GM19395 (cell line): ENCODE measurements at regions not wholly inside any gene's neighbourhood (a gene's known extent, or its start where the extent isn't known, plus 50 kb on each side); places are given as distances from the start of the nearest gene placed in this dataset.
A peak's percentile ranks its signal among the peaks of the same experiment; 100 is the strongest.

ENCODE experiments used
- ATAC-seq: cut with Tn5 transposase; IDR thresholded peaks from one replicate; pipeline ENCODE4 v1.9.1; 2021; ENCODE audit warnings: mild to moderate bottlenecking, moderate library complexity; ENCODE audit not compliant: unreplicated experiment

GRCh38 chr2:41441958-41442357 lies 605.9 kb upstream of the PKDCC start:
- ATAC-seq = no peak

- ATAC-seq = no peak
These were observed 602.0 kb upstream of the PKDCC start for GRCh38 chr2:41445865-41446264.

- ATAC-seq = no peak
These were observed 601.6 kb upstream of the PKDCC start for GRCh38 chr2:41446266-41446665.

GRCh38 chr2:41448221-41448620 lies 599.6 kb upstream of the PKDCC start:
- no peak for ATAC-seq

GRCh38 chr2:41457026-41457425 lies 590.8 kb upstream of the PKDCC start:
- no peak for ATAC-seq

- ATAC-seq = no peak
These were observed 587.2 kb upstream of the PKDCC start for GRCh38 chr2:41460661-41461060.

GRCh38 chr2:41464395-41464794 lies 583.4 kb upstream of the PKDCC start:
- no peak for ATAC-seq

GRCh38 chr2:41475959-41476358 lies 571.9 kb upstream of the PKDCC start:
- ATAC-seq = peak; percentile 63

GRCh38 chr2:41482659-41483058 lies 565.2 kb upstream of the PKDCC start:
- no peak for ATAC-seq

- no peak for ATAC-seq
These were observed 564.6 kb upstream of the PKDCC start for GRCh38 chr2:41483226-41483625.

- ATAC-seq = no peak
These were observed 563.6 kb upstream of the PKDCC start for GRCh38 chr2:41483982-41484857.

- no peak for ATAC-seq
These were observed 563.0 kb upstream of the PKDCC start for GRCh38 chr2:41484858-41485234.

- no peak for ATAC-seq
These were observed 560.9 kb upstream of the PKDCC start for GRCh38 chr2:41486948-41487347.

GRCh38 chr2:41488888-41489287 lies 558.9 kb upstream of the PKDCC start:
- no peak for ATAC-seq

GRCh38 chr2:41489638-41490037 lies 558.2 kb upstream of the PKDCC start:
- ATAC-seq = no peak

GRCh38 chr2:41495050-41495449 lies 552.8 kb upstream of the PKDCC start:
- ATAC-seq = no peak

GRCh38 chr2:41496908-41497307 lies 550.9 kb upstream of the PKDCC start:
- ATAC-seq = no peak

- ATAC-seq = no peak
These were observed 549.0 kb upstream of the PKDCC start for GRCh38 chr2:41498781-41499180.

GRCh38 chr2:41500895-41501294 lies 546.9 kb upstream of the PKDCC start:
- ATAC-seq = no peak

- ATAC-seq = no peak
These were observed 545.1 kb upstream of the PKDCC start for GRCh38 chr2:41502752-41503151.

GRCh38 chr2:41504532-41504931 lies 543.3 kb upstream of the PKDCC start:
- no peak for ATAC-seq

GRCh38 chr2:41510108-41510507 lies 537.7 kb upstream of the PKDCC start:
- no peak for ATAC-seq

- no peak for ATAC-seq
These were observed 526.6 kb upstream of the PKDCC start for GRCh38 chr2:41521211-41521610.
